Hematopoietic multipotent progenitor cell (in vitro differentiated cells): ENCODE measurements at regions not wholly inside any gene's neighbourhood (a gene's known extent, or its start where the extent isn't known, plus 50 kb on each side); places are given as distances from the start of the nearest gene placed in this dataset.

Experiments
- DNase-seq, 3 donors: peaks; one replicate each; pipeline ENCODE4 v3.0.0-alpha.2; 2011 to 2015; ENCODE audit warnings: low read depth in 2 of 3, low spot score in 2 of 3

GRCh38 chr9:18136354-18136994, 337.5 kb upstream of the ADAMTSL1 start:
- no peak for DNase-seq

GRCh38 chr9:18137815-18138214, 336.1 kb upstream of the ADAMTSL1 start:
- no peak for DNase-seq

- DNase-seq, result no peak
Observed at GRCh38 chr9:18138656-18139055, 335.3 kb upstream of the ADAMTSL1 start.

- DNase-seq, result no peak
Observed at GRCh38 chr9:18141681-18142080, 332.3 kb upstream of the ADAMTSL1 start.

- no peak for DNase-seq
Observed at GRCh38 chr9:18143073-18143745, 330.7 kb upstream of the ADAMTSL1 start.

GRCh38 chr9:18146329-18146728, 327.6 kb upstream of the ADAMTSL1 start:
- DNase-seq, result no peak

- DNase-seq, result no peak
Observed at GRCh38 chr9:18149471-18150011, 324.4 kb upstream of the ADAMTSL1 start.

GRCh38 chr9:18154661-18155060, 319.3 kb upstream of the ADAMTSL1 start:
- no peak for DNase-seq

GRCh38 chr9:18159254-18159653, 314.7 kb upstream of the ADAMTSL1 start:
- no peak for DNase-seq

- DNase-seq, result no peak
Observed at GRCh38 chr9:18163146-18163545, 310.8 kb upstream of the ADAMTSL1 start.

- no peak for DNase-seq
Observed at GRCh38 chr9:18167733-18168132, 306.2 kb upstream of the ADAMTSL1 start.

GRCh38 chr9:18173923-18174322, 300.0 kb upstream of the ADAMTSL1 start:
- no peak for DNase-seq

GRCh38 chr9:18182636-18183035, 291.3 kb upstream of the ADAMTSL1 start:
- DNase-seq, result no peak

- no peak for DNase-seq
Observed at GRCh38 chr9:18183974-18184373, 290.0 kb upstream of the ADAMTSL1 start.

GRCh38 chr9:18184401-18184800, 289.6 kb upstream of the ADAMTSL1 start:
- DNase-seq, result no peak

GRCh38 chr9:18185196-18185595, 288.8 kb upstream of the ADAMTSL1 start:
- no peak for DNase-seq

GRCh38 chr9:18188971-18189370, 285.0 kb upstream of the ADAMTSL1 start:
- DNase-seq, result no peak

- no peak for DNase-seq
Observed at GRCh38 chr9:18189871-18190670, 283.9 kb upstream of the ADAMTSL1 start.

- no peak for DNase-seq
Observed at GRCh38 chr9:18190671-18191374, 283.1 kb upstream of the ADAMTSL1 start.

- no peak for DNase-seq
Observed at GRCh38 chr9:18194316-18194715, 279.6 kb upstream of the ADAMTSL1 start.

- no peak for DNase-seq
Observed at GRCh38 chr9:18195223-18195622, 278.7 kb upstream of the ADAMTSL1 start.
